Lung (tissue), 11 donors: ENCODE measurements at regions not wholly inside any gene's neighbourhood (a gene's known extent, or its start where the extent isn't known, plus 50 kb on each side); places are given as distances from the start of the nearest gene placed in this dataset.

Experiments used
- ATAC-seq: fragments of 200-7000 bp; cut with Tn5 transposase; one replicate; pipeline ENCODE4 v1.9.1; 2020; ENCODE audit warnings: moderate number of reproducible peaks; ENCODE audit not compliant: insufficient read depth, low FRiP score
- DNase-seq, 3 donors: peaks; one replicate each; pipeline ENCODE4 v3.0.0-alpha.2; 2013 to 2017
- H3K27ac ChIP-seq, 2 donors: one replicate each; pipeline ENCODE4 v1.5.1; 2013; ENCODE audit warnings: mild to moderate bottlenecking in 2 of 2, moderate library complexity in 2 of 2, control low read depth in 1 of 2, inconsistent platforms in 1 of 2, low read depth in 1 of 2, low read length in 1 of 2
- H3K27me3 ChIP-seq, 3 donors: one replicate each; pipeline ENCODE4 v1.5.1; 2013; ENCODE audit warnings: low read length in 2 of 3; ENCODE audit not compliant: control insufficient read depth in 3 of 3, insufficient read depth in 3 of 3
- H3K36me3 ChIP-seq, 4 donors: one replicate each; pipeline ENCODE4 v1.5.1; 2013; ENCODE audit warnings: low read length in 4 of 4, mild to moderate bottlenecking in 1 of 4, moderate library complexity in 1 of 4; ENCODE audit not compliant: control insufficient read depth in 4 of 4, insufficient read depth in 4 of 4
- H3K4me1 ChIP-seq, 5 donors: one replicate each; pipeline ENCODE4 v1.5.1; 2013; ENCODE audit warnings: low read length in 5 of 5, mild to moderate bottlenecking in 2 of 5, moderate library complexity in 1 of 5; ENCODE audit not compliant: control insufficient read depth in 5 of 5, insufficient read depth in 5 of 5
- H3K4me3 ChIP-seq: one replicate; pipeline ENCODE4 v1.5.1; 2013; ENCODE audit warnings: mild to moderate bottlenecking, control low read depth, moderate library complexity
- H3K9ac ChIP-seq, 2 donors: one replicate each; pipeline ENCODE4 v1.5.1; 2013; ENCODE audit warnings: low read length in 2 of 2, control low read depth in 1 of 2; ENCODE audit not compliant: insufficient read depth in 1 of 2
- H3K9me3 ChIP-seq, 4 donors: one replicate each; pipeline ENCODE4 v1.5.1; 2013; ENCODE audit warnings: low read length in 3 of 4, mild to moderate bottlenecking in 1 of 4, moderate library complexity in 1 of 4; ENCODE audit not compliant: control insufficient read depth in 4 of 4, insufficient read depth in 3 of 4
- WGBS, 2 donors: extraction: QIAGEN DNeasy Blood & Tissue Kit; methylation state at CpG; one replicate each; pipeline ENCODE4 v1.1.7; 2013; 5-methylcytosine and 5-hydroxymethylcytosine counted together
- TF ChIP-seq, protein P1 (sequence below): IDR thresholded peaks from 2 replicates; pipeline ENCODE4 v1.5.1; 2012; ENCODE audit warnings: mild to moderate bottlenecking; ENCODE audit errors: control extremely low read depth, extremely low read depth
- donor health status: control.
- donor health status: control.
- donor health status: Bipolar disorder and iron deficiency.
- donor health status: healthy.
- donor health status: DM: yes; HTN: yes; CAD: no.

DNA sequence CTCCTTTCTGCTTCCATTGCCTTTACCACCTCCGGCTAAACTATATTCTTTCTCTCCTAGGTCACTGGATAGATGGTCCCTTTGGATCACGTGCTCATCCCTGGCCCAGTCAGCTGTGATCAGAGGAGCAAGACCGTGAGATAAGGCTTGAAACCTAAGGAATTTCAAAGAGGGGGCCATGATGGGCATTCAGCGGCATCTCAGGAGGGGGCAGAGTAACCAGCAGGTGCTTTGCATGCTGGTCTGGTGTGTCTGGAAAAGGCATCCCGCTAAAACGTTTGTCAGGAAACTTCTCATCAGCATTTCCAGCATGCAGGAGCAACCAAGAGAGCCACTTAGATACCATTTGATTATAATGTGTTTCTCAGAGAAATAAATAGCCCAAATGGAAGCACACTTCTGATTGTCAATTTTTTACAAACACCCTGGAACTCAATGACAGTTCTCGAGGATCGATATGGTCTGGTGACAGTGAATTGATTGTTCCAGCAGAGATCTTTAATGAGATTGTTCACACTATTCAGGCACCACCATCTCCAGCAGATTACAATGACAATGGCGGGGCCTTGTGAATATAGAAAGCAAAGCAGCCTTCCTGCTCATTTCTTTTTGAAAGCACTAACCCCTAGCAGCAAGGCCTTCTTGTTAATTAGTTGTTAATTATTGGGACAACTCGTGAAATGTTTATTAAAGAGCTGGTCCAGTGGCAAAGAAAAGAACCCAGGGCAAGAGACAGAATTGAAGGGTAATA is 327.1 kb downstream of the PTTG2 start:
- Histone ChIP-seq H3K27ac (no peak overlapping the region), H3K9me3 (no peaks in the 10 kb centered on the region), H3K9ac (no peak overlapping the region), H3K4me1 (no peaks in the 10 kb centered on the region), H3K36me3 (no peaks in the 10 kb centered on the region), H3K27me3 (no peaks in the 10 kb centered on the region), H3K4me3 (no peak overlapping the region)
- no peak for ATAC-seq
- 89 to 92% methylated on average over 10 of the region's 10 CpGs for WGBS, 2 donors
- DNase-seq = no peak
- TF ChIP-seq, protein P1, sequence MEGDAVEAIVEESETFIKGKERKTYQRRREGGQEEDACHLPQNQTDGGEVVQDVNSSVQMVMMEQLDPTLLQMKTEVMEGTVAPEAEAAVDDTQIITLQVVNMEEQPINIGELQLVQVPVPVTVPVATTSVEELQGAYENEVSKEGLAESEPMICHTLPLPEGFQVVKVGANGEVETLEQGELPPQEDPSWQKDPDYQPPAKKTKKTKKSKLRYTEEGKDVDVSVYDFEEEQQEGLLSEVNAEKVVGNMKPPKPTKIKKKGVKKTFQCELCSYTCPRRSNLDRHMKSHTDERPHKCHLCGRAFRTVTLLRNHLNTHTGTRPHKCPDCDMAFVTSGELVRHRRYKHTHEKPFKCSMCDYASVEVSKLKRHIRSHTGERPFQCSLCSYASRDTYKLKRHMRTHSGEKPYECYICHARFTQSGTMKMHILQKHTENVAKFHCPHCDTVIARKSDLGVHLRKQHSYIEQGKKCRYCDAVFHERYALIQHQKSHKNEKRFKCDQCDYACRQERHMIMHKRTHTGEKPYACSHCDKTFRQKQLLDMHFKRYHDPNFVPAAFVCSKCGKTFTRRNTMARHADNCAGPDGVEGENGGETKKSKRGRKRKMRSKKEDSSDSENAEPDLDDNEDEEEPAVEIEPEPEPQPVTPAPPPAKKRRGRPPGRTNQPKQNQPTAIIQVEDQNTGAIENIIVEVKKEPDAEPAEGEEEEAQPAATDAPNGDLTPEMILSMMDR = no peak

DNA sequence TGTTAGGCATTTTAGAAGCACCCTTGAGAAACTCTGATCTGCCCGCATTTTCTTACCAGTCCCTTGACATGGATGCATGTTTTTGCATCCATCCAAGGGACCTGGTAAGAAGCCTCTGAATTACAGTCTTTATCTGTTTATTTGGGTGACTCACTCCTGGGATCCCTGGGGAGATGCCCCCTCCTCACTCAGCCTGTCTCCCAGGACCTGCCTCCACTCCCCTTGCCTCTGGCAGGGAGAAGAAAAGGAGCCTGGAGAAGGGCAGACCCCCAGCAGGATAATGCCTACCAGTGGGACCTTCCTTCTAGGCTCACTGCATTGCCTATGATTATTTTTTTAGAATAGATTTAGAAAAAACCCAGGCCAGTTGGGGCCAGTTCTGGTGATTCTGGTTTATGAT is 329.4 kb downstream of the PTTG2 start:
- no peak overlapping the region for H3K4me3 ChIP-seq
- WGBS, 2 donors = 89 to 100% methylated on average over 1 of the region's 1 CpG

DNA sequence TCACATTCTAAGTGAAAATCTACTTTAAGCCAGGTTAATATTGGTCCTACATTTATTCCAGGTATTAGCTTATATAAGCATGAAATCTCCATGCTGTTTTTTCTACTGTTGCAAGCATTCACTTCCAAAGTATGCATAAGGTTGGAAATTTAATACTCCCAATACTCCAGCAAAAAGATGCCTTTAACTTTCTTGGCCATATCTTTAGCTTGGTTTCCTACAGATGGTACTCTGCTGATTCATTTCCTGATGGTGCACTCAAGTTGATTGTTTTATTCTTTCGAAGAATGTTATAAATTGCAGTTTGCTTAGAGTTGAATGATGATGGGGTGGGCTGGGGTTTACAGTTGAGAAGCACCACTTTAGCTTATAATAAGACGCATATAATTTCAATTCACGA is 330.2 kb downstream of the PTTG2 start:
- TF ChIP-seq, protein P1 = no peak
- Histone ChIP-seq H3K9ac (no peak overlapping the region), H3K36me3 (no peaks in the 10 kb centered on the region), H3K27ac (no peak overlapping the region), H3K4me1 (no peaks in the 10 kb centered on the region), H3K27me3 (no peaks in the 10 kb centered on the region), H3K9me3 (peaks cover 0 to 3% (median 0%) of the 10 kb centered on the region in 4 donors), H3K4me3 (no peak overlapping the region)
- ATAC-seq = no peak
- no peak for DNase-seq
- 24 to 53% methylated on average over 3 of the region's 3 CpGs for WGBS, 2 donors

More for the DNA sequence above, 329.4 kb downstream of the PTTG2 start:
- H3K4me1 ChIP-seq = no peaks in the 10 kb centered on the region
- no peak overlapping the region for H3K27ac ChIP-seq
- no peaks in the 10 kb centered on the region for H3K27me3 ChIP-seq
- peaks cover 0 to 3% (median 0%) of the 10 kb centered on the region in 4 donors for H3K9me3 ChIP-seq
- no peak for DNase-seq
- no peaks in the 10 kb centered on the region for H3K36me3 ChIP-seq
- ATAC-seq = no peak
- TF ChIP-seq, protein P1 = no peak
- H3K9ac ChIP-seq = no peak overlapping the region

DNA sequence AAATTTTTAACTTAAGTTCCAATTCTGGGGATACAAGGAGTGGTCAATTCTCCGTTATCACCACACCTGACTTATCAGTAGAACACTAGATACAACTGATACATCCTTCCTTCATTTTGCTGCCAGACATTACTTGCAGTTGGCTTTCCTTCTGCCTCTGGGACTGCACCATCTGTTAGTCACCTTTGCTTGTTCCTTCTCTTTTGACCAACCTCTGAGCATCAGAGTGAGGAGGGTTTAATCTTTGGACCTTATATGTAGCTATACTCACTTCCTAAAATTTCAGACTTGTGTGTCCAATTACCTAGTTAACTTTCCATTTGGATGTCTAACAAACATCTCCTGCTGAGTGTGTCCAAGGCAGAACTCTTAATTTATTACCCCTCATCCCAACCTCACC is 330.7 kb downstream of the PTTG2 start:
- 68 to 69% methylated on average over 1 of the region's 1 CpG for WGBS, 2 donors
- ATAC-seq (no peak), DNase-seq (no peak)
- no peak overlapping the region for H3K27ac ChIP-seq
- H3K9ac ChIP-seq = no peak overlapping the region
- peaks cover 0 to 3% (median 0%) of the 10 kb centered on the region in 4 donors for H3K9me3 ChIP-seq
- H3K4me1 ChIP-seq = no peaks in the 10 kb centered on the region
- H3K36me3 ChIP-seq = no peaks in the 10 kb centered on the region
- no peaks in the 10 kb centered on the region for H3K27me3 ChIP-seq
- no peak overlapping the region for H3K4me3 ChIP-seq
- TF ChIP-seq, protein P1 = no peak
